Gastrocnemius medialis (tissue), 4 donors: ENCODE measurements at regions not wholly inside any gene's neighbourhood (a gene's known extent, or its start where the extent isn't known, plus 50 kb on each side); places are given as distances from the start of the nearest gene placed in this dataset.

Experiments used
- ATAC-seq, 2 donors: fragments of 150-250 bp; one replicate each; pipeline ENCODE4 v1.9.1; 2016
- DNase-seq, 2 donors: peaks; one replicate each; pipeline ENCODE4 v3.0.0-alpha.2; 2019
- H3K27ac ChIP-seq, 4 donors: fragments of 200-600 bp; sonication (generic); 1 replicate in 1 of 4; 2 replicates in 3 of 4; pipeline ENCODE4 v1.5.1; 2016 to 2018; ENCODE audit warnings: mild to moderate bottlenecking in 2 of 4, moderate library complexity in 1 of 4
- H3K27me3 ChIP-seq, 3 donors: fragments of 200-600 bp; sonication (generic) in 2 of 3; 1 replicate in 1 of 3; 2 replicates in 2 of 3; pipeline versions ENCODE4 v1.5.1 to v1.6.0; 2016 to 2019; ENCODE audit warnings: mild to moderate bottlenecking in 1 of 3, moderate library complexity in 1 of 3
- H3K36me3 ChIP-seq, 2 donors: fragments of 200-600 bp; sonication (generic) in 1 of 2; one replicate each; pipeline ENCODE4 v1.5.1; 2017 to 2018
- H3K4me1 ChIP-seq, 2 donors: fragments of 200-600 bp; sonication (generic) in 1 of 2; one replicate each; pipeline ENCODE4 v1.5.1; 2016 to 2017; ENCODE audit warnings: mild to moderate bottlenecking in 2 of 2
- H3K4me3 ChIP-seq, 4 donors: fragments of 200-600 bp; sonication (generic) in 3 of 4; 1 replicate in 1 of 4; 2 replicates in 3 of 4; pipeline ENCODE4 v1.5.1; 2016 to 2019; ENCODE audit warnings: mild to moderate bottlenecking in 2 of 4
- H3K9me3 ChIP-seq, 3 donors: fragments of 200-600 bp; sonication (generic) in 2 of 3; 1 replicate in 1 of 3; 2 replicates in 2 of 3; pipeline ENCODE4 v1.5.1; 2016 to 2019
- CTCF ChIP-seq, 5 experiments: fragments of 450-650 bp in 3 of 5; fragments of 200-600 bp in 2 of 5; sonication (generic) in 2 of 5; IDR thresholded peaks in 4 of 5; conservative IDR thresholded peaks in 1 of 5; 1 replicate in 4 of 5; 2 replicates in 1 of 5; pipeline ENCODE4 v1.5.1; 2016 to 2019; ENCODE audit warnings: antibody characterized with exemption in 5 of 5, mild to moderate bottlenecking in 3 of 5, moderate library complexity in 3 of 5
- POLR2A ChIP-seq, 2 donors: fragments of 450-650 bp; IDR thresholded peaks; one replicate each; pipeline ENCODE4 v1.6.1; 2017; ENCODE audit warnings: antibody characterized with exemption in 2 of 2, mild to moderate bottlenecking in 2 of 2, moderate library complexity in 2 of 2
- in situ Hi-C, 4 donors: fragments of 200-750 bp; cut with MboI; loops; one replicate each; pipeline versions ENCODE4 v1.15.0 to v1.8.0; 2017; ENCODE audit warnings: low sequenced_read_pairs in 4 of 4
- intact Hi-C: fragments of 100-400 bp; cut with DNase I; formaldehyde crosslinking; loops from one replicate; pipeline ENCODE4 v1.15.1; 2023; ENCODE audit warnings: low total_unique reads

GRCh38 chr7:112887976-112888375 lies 97.8 kb upstream of the TMEM168 start:
- no peaks in the 10 kb centered on the region for H3K9me3 ChIP-seq
- no peak overlapping the region for H3K4me3 ChIP-seq
- in situ Hi-C loops (loop anchor here in 2 of 4 donors (25.0 kb wide), 1 partner anchor 351 kb away; no protein-coding TSS in a partner anchor), intact Hi-C loops (no loop called here)
- no peak overlapping the region for H3K27ac ChIP-seq
- ATAC-seq = no peak
- H3K4me1 ChIP-seq = peaks cover 5 to 9% of the 10 kb centered on the region in 2 donors
- no peak for DNase-seq
- TF ChIP-seq CTCF (IDR thresholded peaks at IDR 0.05 in 4 of 5, conservative IDR thresholded peaks at IDR 0.05 in 1 of 5) = no peak
- H3K27me3 ChIP-seq = no peaks in the 10 kb centered on the region
- peaks cover 0 to 3% of the 10 kb centered on the region in 2 donors for H3K36me3 ChIP-seq

- intact Hi-C loops = no loop called here
- no peak for DNase-seq
- H3K4me3 ChIP-seq = no peak overlapping the region
- TF ChIP-seq POLR2A (IDR thresholded peaks at IDR 0.05) (no peak), CTCF (IDR thresholded peaks at IDR 0.05 in 4 of 5, conservative IDR thresholded peaks at IDR 0.05 in 1 of 5) (no peak)
- H3K27me3 ChIP-seq = no peaks in the 10 kb centered on the region
- H3K4me1 ChIP-seq = peaks cover 5 to 10% of the 10 kb centered on the region in 2 donors
- in situ Hi-C loops = loop anchor here in 2 of 4 donors (25.0 kb wide), 1 partner anchor 350 kb away; no protein-coding TSS in a partner anchor
- H3K36me3 ChIP-seq = peaks cover 0 to 3% of the 10 kb centered on the region in 2 donors
- no peaks in the 10 kb centered on the region for H3K9me3 ChIP-seq
- H3K27ac ChIP-seq = no peak overlapping the region
- no peak for ATAC-seq
These were observed 97.1 kb upstream of the TMEM168 start for GRCh38 chr7:112887337-112887736.

GRCh38 chr7:112886208-112886607 lies 96.0 kb upstream of the TMEM168 start:
- in situ Hi-C loops = loop anchor here in 2 of 4 donors (25.0 kb wide), 1 partner anchor 349 kb away; no protein-coding TSS in a partner anchor
- intact Hi-C loops = no loop called here
- Histone ChIP-seq H3K4me3 (no peak overlapping the region), H3K27me3 (no peaks in the 10 kb centered on the region), H3K36me3 (no peaks in the 10 kb centered on the region), H3K4me1 (peaks cover 5 to 10% of the 10 kb centered on the region in 2 donors), H3K9me3 (no peaks in the 10 kb centered on the region), H3K27ac (no peak overlapping the region)
- no peak for DNase-seq
- TF ChIP-seq CTCF (IDR thresholded peaks at IDR 0.05 in 4 of 5, conservative IDR thresholded peaks at IDR 0.05 in 1 of 5) (no peak), POLR2A (IDR thresholded peaks at IDR 0.05) (no peak)
- ATAC-seq = no peak

GRCh38 chr7:112882991-112883390 lies 92.8 kb upstream of the TMEM168 start:
- TF ChIP-seq CTCF (IDR thresholded peaks at IDR 0.05 in 4 of 5, conservative IDR thresholded peaks at IDR 0.05 in 1 of 5) (no peak), POLR2A (IDR thresholded peaks at IDR 0.05) (no peak)
- intact Hi-C loops = no loop called here
- DNase-seq (no peak), ATAC-seq (no peak)
- in situ Hi-C loops = loop anchor here in 2 of 4 donors (25.0 kb wide), 1 partner anchor 346 kb away; no protein-coding TSS in a partner anchor
- Histone ChIP-seq H3K9me3 (no peaks in the 10 kb centered on the region), H3K4me1 (peaks cover 5 to 10% of the 10 kb centered on the region in 2 donors), H3K36me3 (no peaks in the 10 kb centered on the region), H3K27me3 (no peaks in the 10 kb centered on the region), H3K27ac (no peak overlapping the region), H3K4me3 (no peak overlapping the region)

GRCh38 chr7:112882511-112882910 lies 92.3 kb upstream of the TMEM168 start:
- H3K4me3 ChIP-seq = no peak overlapping the region
- no peak overlapping the region for H3K27ac ChIP-seq
- ATAC-seq (no peak), DNase-seq (no peak)
- H3K9me3 ChIP-seq = no peaks in the 10 kb centered on the region
- H3K27me3 ChIP-seq = no peaks in the 10 kb centered on the region
- in situ Hi-C loops = loop anchor here in 2 of 4 donors (25.0 kb wide), 1 partner anchor 345 kb away; no protein-coding TSS in a partner anchor
- H3K36me3 ChIP-seq = no peaks in the 10 kb centered on the region
- intact Hi-C loops = no loop called here
- TF ChIP-seq CTCF (IDR thresholded peaks at IDR 0.05 in 4 of 5, conservative IDR thresholded peaks at IDR 0.05 in 1 of 5) (no peak), POLR2A (IDR thresholded peaks at IDR 0.05) (no peak)
- peaks cover 5 to 10% of the 10 kb centered on the region in 2 donors for H3K4me1 ChIP-seq
